HCT116 (cell line): ENCODE measurements at regions not wholly inside any gene's neighbourhood (a gene's known extent, or its start where the extent isn't known, plus 50 kb on each side); places are given as distances from the start of the nearest gene placed in this dataset.

Experiments
- ATAC-seq: fragments of 200-7000 bp; cut with Tn5 transposase; 2 replicates; pipeline ENCODE4 v1.9.1; 2020; ENCODE audit warnings: mild to moderate bottlenecking, moderate library complexity
- BruUV-seq: library from RNA; stranded (reverse); fragments of 400-500 nt; replicated peaks from 2 replicates; lab custom pipeline; 2021; lab: Mats Ljungman, UMichigan
- CTCF ChIA-PET: fragments of 300-600 bp; sonication (Branson Sonifier 250); formaldehyde crosslinking; loops from one replicate; lab custom pipeline; 2021; ENCODE audit warnings: antibody characterized with exemption; lab: Charles Lee
- POLR2A ChIA-PET: fragments of 300-600, 350-600 bp; sonication (Branson Sonifier 250); formaldehyde crosslinking; loops from one replicate; lab custom pipeline; 2021; ENCODE audit warnings: antibody characterized with exemption; lab: Charles Lee
- RAD21 ChIA-PET, 2 experiments: fragments of 300-600 bp; sonication (Branson Sonifier 250); formaldehyde crosslinking; loops; one replicate each; lab custom pipeline; 2023; ENCODE audit warnings: low total read pairs in 2 of 2; ENCODE audit not compliant: uncharacterized antibody in 2 of 2, unreplicated experiment in 2 of 2, low non-redundant PET in 1 of 2; lab: Charles Lee
- DNase-seq: peaks from one replicate; pipeline ENCODE4 v3.0.0-alpha.2; 2010; ENCODE audit warnings: low read depth, low spot score
- H2AFZ ChIP-seq: fragments of 200-600 bp; shearing (Covaris generic), sonication (generic); 2 replicates; pipeline ENCODE4 v1.6.1; 2017; ENCODE audit warnings: low read depth, mixed run types, mixed read lengths, antibody characterized with exemption, low read length; ENCODE audit not compliant: poor library complexity, severe bottlenecking
- H3K27ac ChIP-seq: 2 replicates; pipeline ENCODE4 v1.5.1; 2012; ENCODE audit warnings: low read depth, low read length
- H3K27me3 ChIP-seq: fragments of 200-600 bp; sonication (generic); 2 replicates; pipeline ENCODE4 v1.6.1; 2016; ENCODE audit warnings: mixed run types, low read length, mixed read lengths; ENCODE audit not compliant: insufficient read depth
- H3K36me3 ChIP-seq, 2 experiments: fragments of 200-500 bp in 1 of 2; fragments of 200-600 bp in 1 of 2; sonication (Bioruptor generic) in 1 of 2; sonication (generic) in 1 of 2; 2 replicates each; pipeline versions ENCODE4 v1.5.1 to v1.6.1; 2014 to 2016; ENCODE audit warnings: low read length in 2 of 2, inconsistent platforms in 1 of 2, mixed read lengths in 1 of 2, mixed run types in 1 of 2; ENCODE audit not compliant: insufficient read depth in 2 of 2, control insufficient read depth in 1 of 2
- H3K4me1 ChIP-seq, 2 experiments: fragments of 200-600 bp in 1 of 2; sonication (generic) in 1 of 2; 2 replicates each; pipeline versions ENCODE4 v1.5.1 to v1.6.1; 2012 to 2017; ENCODE audit warnings: low read length in 2 of 2, inconsistent platforms in 1 of 2, mild to moderate bottlenecking in 1 of 2, mixed read lengths in 1 of 2, mixed run types in 1 of 2, moderate library complexity in 1 of 2; ENCODE audit not compliant: insufficient read depth in 2 of 2, control insufficient read depth in 1 of 2
- H3K4me2 ChIP-seq: fragments of 200-600 bp; sonication (generic); 2 replicates; pipeline ENCODE4 v1.6.1; 2017; ENCODE audit warnings: mixed run types, low read length, mixed read lengths
- H3K4me3 ChIP-seq, 2 experiments: fragments of 200-600 bp in 1 of 2; sonication (generic) in 1 of 2; replicated peaks in 1 of 2; 2 replicates each; pipeline ENCODE4 v1.5.1; 2011 to 2016; ENCODE audit warnings: low read length in 2 of 2, control low read depth in 1 of 2, low read depth in 1 of 2, mild to moderate bottlenecking in 1 of 2, mixed read lengths in 1 of 2, mixed run types in 1 of 2
- H3K79me2 ChIP-seq: fragments of 200-600 bp; sonication (generic); 2 replicates; pipeline ENCODE4 v1.6.1; 2017; ENCODE audit warnings: mild to moderate bottlenecking, mixed run types, low read length, moderate library complexity, mixed read lengths; ENCODE audit not compliant: insufficient read depth
- H3K9ac ChIP-seq: fragments of 200-600 bp; sonication (generic); 2 replicates; pipeline ENCODE4 v1.6.1; 2016; ENCODE audit warnings: low read length, mixed read lengths
- H3K9me2 ChIP-seq: fragments of 200-600 bp; sonication (generic), shearing (Covaris generic); 2 replicates; pipeline ENCODE4 v1.6.1; 2017; ENCODE audit warnings: mixed run types, mild to moderate bottlenecking, moderate library complexity; ENCODE audit not compliant: insufficient read depth
- H3K9me3 ChIP-seq, 2 experiments: fragments of 200-500 bp in 1 of 2; fragments of 200-600 bp in 1 of 2; sonication (Bioruptor generic) in 1 of 2; sonication (generic) in 1 of 2; 2 replicates each; pipeline ENCODE4 v1.6.1; 2014 to 2017; ENCODE audit warnings: low read length in 2 of 2, mixed read lengths in 2 of 2, inconsistent platforms in 1 of 2, low read depth in 1 of 2, mild to moderate bottlenecking in 1 of 2, mixed run types in 1 of 2, moderate library complexity in 1 of 2; ENCODE audit not compliant: control insufficient read depth in 1 of 2, insufficient read depth in 1 of 2
- H4K20me1 ChIP-seq: fragments of 200-600 bp; sonication (generic), shearing (Covaris generic); 2 replicates; pipeline ENCODE4 v1.6.1; 2017; ENCODE audit warnings: mixed run types, mild to moderate bottlenecking, moderate library complexity; ENCODE audit not compliant: insufficient read depth
- ATF3 ChIP-seq: IDR thresholded peaks from 2 replicates; pipeline ENCODE4 v1.6.1; 2012
- CBX3 ChIP-seq: IDR thresholded peaks from 2 replicates; pipeline ENCODE4 v1.6.1; 2012; ENCODE audit warnings: low read depth
- CEBPB ChIP-seq: IDR thresholded peaks from 2 replicates; pipeline ENCODE4 v1.6.1; 2012; ENCODE audit warnings: low read depth
- CTCF ChIP-seq, 3 experiments: fragments of 200-600 bp in 1 of 3; sonication (generic) in 1 of 3; IDR thresholded peaks in 2 of 3; conservative IDR thresholded peaks in 1 of 3; 2 replicates each; pipeline ENCODE4 v1.5.1; 2012 to 2017; ENCODE audit warnings: low read depth in 2 of 3, low read length in 2 of 3, antibody characterized with exemption in 1 of 3, borderline replicate concordance in 1 of 3, control low read depth in 1 of 3, mild to moderate bottlenecking in 1 of 3, mixed read lengths in 1 of 3, mixed run types in 1 of 3, moderate library complexity in 1 of 3; ENCODE audit not compliant: insufficient read depth in 1 of 3
- EGR1 ChIP-seq: IDR thresholded peaks from 2 replicates; pipeline ENCODE4 v1.6.1; 2012; ENCODE audit warnings: low read depth
- ELF1 ChIP-seq: IDR thresholded peaks from 2 replicates; pipeline ENCODE4 v1.6.1; 2012; ENCODE audit warnings: low read depth, borderline replicate concordance
- EZH2 ChIP-seq: fragments of 200-600 bp; sonication (generic); IDR thresholded peaks from 2 replicates; pipeline ENCODE4 v1.6.1; 2017; ENCODE audit warnings: antibody characterized with exemption, mixed run types
- FOSL1 ChIP-seq: IDR thresholded peaks from 2 replicates; pipeline ENCODE4 v1.6.1; 2012; ENCODE audit warnings: low read depth
- JUND ChIP-seq: IDR thresholded peaks from 2 replicates; pipeline ENCODE4 v1.6.1; 2012
- MAX ChIP-seq: IDR thresholded peaks from 2 replicates; pipeline ENCODE4 v1.6.1; 2012
- POLR2A ChIP-seq: IDR thresholded peaks from 2 replicates; pipeline ENCODE4 v1.7.0; 2011; ENCODE audit warnings: borderline replicate concordance; ENCODE audit not compliant: insufficient read depth, insufficient read length; ENCODE audit errors: extremely low read depth
- REST ChIP-seq: IDR thresholded peaks from 2 replicates; pipeline ENCODE4 v1.6.1; 2012; ENCODE audit warnings: low read depth
- SIN3A ChIP-seq: IDR thresholded peaks from 2 replicates; pipeline ENCODE4 v1.6.1; 2012; ENCODE audit warnings: low read depth
- SP1 ChIP-seq: IDR thresholded peaks from 2 replicates; pipeline ENCODE4 v1.6.1; 2012; ENCODE audit warnings: low read depth
- SRF ChIP-seq: IDR thresholded peaks from 2 replicates; pipeline ENCODE4 v1.6.1; 2012; ENCODE audit warnings: low read depth
- TCF7L2 ChIP-seq: IDR thresholded peaks from 2 replicates; pipeline ENCODE4 v1.7.0; 2011; ENCODE audit warnings: borderline replicate concordance, inconsistent platforms; ENCODE audit not compliant: insufficient read depth, insufficient read length; ENCODE audit errors: extremely low read depth
- YY1 ChIP-seq: IDR thresholded peaks from 2 replicates; pipeline ENCODE4 v1.6.1; 2011; ENCODE audit warnings: low read length, low read depth, moderate library complexity, mild to moderate bottlenecking; ENCODE audit not compliant: insufficient replicate concordance; ENCODE audit errors: extremely low read depth
- ZBTB33 ChIP-seq: IDR thresholded peaks from 2 replicates; pipeline ENCODE4 v1.6.1; 2011; ENCODE audit warnings: mild to moderate bottlenecking, low read length, moderate library complexity; ENCODE audit not compliant: insufficient replicate concordance; ENCODE audit errors: extremely low read depth
- ZFX ChIP-seq: fragments of 450-650 bp; IDR thresholded peaks from 2 replicates; pipeline ENCODE4 v1.6.1; 2017
- intact Hi-C: fragments of 100-400 bp; cut with micrococcal nuclease; formaldehyde crosslinking; loops from 2 replicates; pipeline ENCODE4 v1.10.0; 2022

GRCh38 chr11:45383224-45383623 is 97.1 kb upstream of the SYT13 start:
- H3K9ac ChIP-seq = no peak overlapping the region
- TF ChIP-seq EZH2 = no peak
- no peak for TF ChIP-seq ZFX
- no peak for TF ChIP-seq MAX
- no peak for TF ChIP-seq JUND
- no peak for TF ChIP-seq FOSL1
- TF ChIP-seq TCF7L2 = no peak
- TF ChIP-seq SIN3A = no peak
- no peak for TF ChIP-seq POLR2A
- TF ChIP-seq SRF = no peak
- no peak for TF ChIP-seq ZBTB33
- no peak for TF ChIP-seq SP1
- no peak for TF ChIP-seq ELF1
- TF ChIP-seq CEBPB = no peak
- TF ChIP-seq EGR1 = no peak
- TF ChIP-seq CBX3 = no peak
- TF ChIP-seq ATF3 = no peak
- TF ChIP-seq YY1 = no peak
- no peak for TF ChIP-seq CTCF (IDR thresholded peaks at IDR 0.05 in 2 of 3, conservative IDR thresholded peaks at IDR 0.05 in 1 of 3; ENCODE audit: borderline replicate concordance in 1 of 3, insufficient read depth in 1 of 3, low read depth in 2 of 3, low read length in 2 of 3)
- no peak for TF ChIP-seq REST
- no peak for ATAC-seq
- no peaks in the 10 kb centered on the region for H3K36me3 ChIP-seq
- H3K79me2 ChIP-seq = no peaks in the 10 kb centered on the region
- no peak for DNase-seq
- no peaks in the 10 kb centered on the region for H3K9me3 ChIP-seq
- ChIA-PET POLR2A (no interaction called here), RAD21 (no interaction called here), CTCF (no interaction called here)
- no peaks in the 10 kb centered on the region for H4K20me1 ChIP-seq
- H3K4me2 ChIP-seq = no peak overlapping the region
- H3K9me2 ChIP-seq = no peaks in the 10 kb centered on the region
- no peaks in the 10 kb centered on the region for H3K4me1 ChIP-seq
- no peak overlapping the region for H3K27ac ChIP-seq
- H2AFZ ChIP-seq = no peak overlapping the region
- no TSS peak for BruUV-seq
- intact Hi-C loops = no loop called here
- peaks cover 22% of the 10 kb centered on the region for H3K27me3 ChIP-seq
- H3K4me3 ChIP-seq = no peak overlapping the region
